ENCODE measurements at regions not wholly inside any gene's neighbourhood (a gene's known extent, or its start where the extent isn't known, plus 50 kb on each side); places are given as distances from the start of the nearest gene placed in this dataset.
A peak's percentile ranks its signal among the peaks of the same experiment; 100 is the strongest.

GRCh38 chr5:82537687-82538306 lies 259.6 kb upstream of the RPS23 start:
- Histone ChIP-seq H3K27ac (ENCODE audit: extremely low read depth, low read depth, low read length) (0 out of 3 replicates have a peak overlapping the region, but pooled peaks have one; percentile 36), H3K9me1 (ENCODE audit: control insufficient read depth, insufficient read depth, low read length) (no peaks in the 10 kb centered on the region), H3K4me3 (no peak overlapping the region), H3K36me3 (ENCODE audit: control insufficient read depth, insufficient read depth, low read length) (no peaks in the 10 kb centered on the region), H4K20me1 (replicated peaks; ENCODE audit: control insufficient read depth, insufficient read depth, low read length) (no peaks in the 10 kb centered on the region), H3K9me3 (replicated peaks; ENCODE audit: control insufficient read depth, insufficient read depth, low read depth, low read length) (no peaks in the 10 kb centered on the region; the same call in 1 of the 2 replicates), H2AFZ (ENCODE audit: low read depth, low read length) (peak overlapping the region; percentile 54; the same call in 1 of the 2 replicates), H3K79me2 (ENCODE audit: control insufficient read depth, insufficient read depth, low read length) (no peaks in the 10 kb centered on the region), H3K9ac (ENCODE audit: insufficient read depth in 1 of 2, low read depth in 2 of 2, low read length in 2 of 2) (no peak overlapping the region), H3K4me2 (ENCODE audit: insufficient read depth, low read length) (no peak overlapping the region), H3K27me3 (ENCODE audit: control insufficient read depth in 2 of 2, insufficient read depth in 2 of 2, low read length in 2 of 2) (no peaks in the 10 kb centered on the region), H3K4me1 (replicated peaks in 1 of 2; ENCODE audit: control insufficient read depth in 2 of 2, insufficient read depth in 2 of 2, low read length in 2 of 2) (peaks cover 0 to 17% of the 10 kb centered on the region in 2 experiments; a peak in 3 of 5 replicates)
- BruUV-seq (replicated peaks): no TSS peak
- CTCF ChIA-PET (ENCODE audit: low intra/inter-chr PET ratio): no interaction called here
- in situ Hi-C loops (cut with MboI): no loop called here
- ATAC-seq (no peak), FAIRE-seq (no peak), DNase-seq (ENCODE audit: extremely low read depth in 1 of 4, low spot score in 3 of 4) (no peak)
- intact Hi-C loops (cut with micrococcal nuclease): no loop called here
- POLR2A ChIA-PET: interaction anchor here (1.7 kb wide), 1 partner anchor 15 kb away, joined by 4 read pairs; no protein-coding TSS in a partner anchor
- TF ChIP-seq KDM5B (IDR thresholded peaks at IDR 0.05; ENCODE audit: insufficient replicate concordance, low read depth, low read length): no peak
- TF ChIP-seq ZNF175 (CRISPR knock-in tag; IDR thresholded peaks at IDR 0.05; ENCODE audit: low read depth): 0 out of 2 replicates have a peak, but pooled peaks have one; percentile 27
- 68% methylated on average over 10 of the region's 10 CpGs for WGBS (ENCODE audit: insufficient coverage, low coverage, missing lambda C conversion rate)

- intact Hi-C loops (cut with micrococcal nuclease): no loop called here
- in situ Hi-C loops (cut with MboI): no loop called here
- ChIA-PET POLR2A (no interaction called here), CTCF (ENCODE audit: low intra/inter-chr PET ratio) (no interaction called here)
- DNase-seq (ENCODE audit: extremely low read depth in 1 of 4, low spot score in 3 of 4) (no peak), FAIRE-seq (no peak), ATAC-seq (no peak)
- Histone ChIP-seq H3K27me3 (ENCODE audit: control insufficient read depth in 2 of 2, insufficient read depth in 2 of 2, low read length in 2 of 2) (no peaks in the 10 kb centered on the region), H3K9ac (ENCODE audit: insufficient read depth in 1 of 2, low read depth in 2 of 2, low read length in 2 of 2) (no peak overlapping the region), H4K20me1 (replicated peaks; ENCODE audit: control insufficient read depth, insufficient read depth, low read length) (no peaks in the 10 kb centered on the region), H3K36me3 (ENCODE audit: control insufficient read depth, insufficient read depth, low read length) (no peaks in the 10 kb centered on the region), H2AFZ (ENCODE audit: low read depth, low read length) (no peak overlapping the region), H3K4me3 (no peak overlapping the region), H3K4me2 (ENCODE audit: insufficient read depth, low read length) (no peak overlapping the region), H3K9me1 (ENCODE audit: control insufficient read depth, insufficient read depth, low read length) (no peaks in the 10 kb centered on the region), H3K27ac (ENCODE audit: extremely low read depth, low read depth, low read length) (no peak overlapping the region), H3K79me2 (ENCODE audit: control insufficient read depth, insufficient read depth, low read length) (no peaks in the 10 kb centered on the region), H3K4me1 (replicated peaks in 1 of 2; ENCODE audit: control insufficient read depth in 2 of 2, insufficient read depth in 2 of 2, low read length in 2 of 2) (peaks cover 0 to 17% of the 10 kb centered on the region in 2 experiments; a peak in 3 of 5 replicates), H3K9me3 (replicated peaks; ENCODE audit: control insufficient read depth, insufficient read depth, low read depth, low read length) (no peaks in the 10 kb centered on the region; the same call in 1 of the 2 replicates)
- TF ChIP-seq TCF3 (CRISPR knock-in tag; IDR thresholded peaks at IDR 0.05) (no peak), PHF8 (IDR thresholded peaks at IDR 0.05; ENCODE audit: borderline replicate concordance, low read length) (no peak), THRB (CRISPR knock-in tag; conservative IDR thresholded peaks at IDR 0.05) (no peak), SNRNP70 (optimal IDR thresholded peaks at IDR 0.05; ENCODE audit: low read depth, low read length) (no peak)
- 8% methylated on average over 1 of the region's 1 CpG for WGBS (ENCODE audit: insufficient coverage, low coverage, missing lambda C conversion rate)
- BruUV-seq (replicated peaks): no TSS peak
These were observed 256.8 kb upstream of the RPS23 start for GRCh38 chr5:82534986-82535385.
